K562 (cell line): ENCODE measurements at regions not wholly inside any gene's neighbourhood (a gene's known extent, or its start where the extent isn't known, plus 50 kb on each side); places are given as distances from the start of the nearest gene placed in this dataset.

Experiments used
- BMI1 ChIP-seq: fragments of 150-350 bp; IDR thresholded peaks from 2 replicates; pipeline ENCODE4 v1.6.1; 2014; ENCODE audit warnings: low read length
- EP300 ChIP-seq: IDR thresholded peaks from 2 replicates; pipeline ENCODE4 v1.6.1; 2012; ENCODE audit warnings: low read length, improper control_type of control experiment
- MAFK ChIP-seq: IDR thresholded peaks from 2 replicates; pipeline ENCODE4 v1.6.1; 2011; ENCODE audit warnings: low read length, improper control_type of control experiment
- MTF1 ChIP-seq: fragments of 250-450 bp; sonication (Bioruptor Pico); IDR thresholded peaks from 2 replicates; pipeline ENCODE4 v1.9.0; 2021; ENCODE audit warnings: moderate library complexity, mild to moderate bottlenecking, inconsistent platforms, borderline replicate concordance
- RBM17 ChIP-seq: fragments of 200-400 bp; formaldehyde crosslinking; IDR thresholded peaks from 2 replicates; pipeline ENCODE4 v1.6.1; 2017; ENCODE audit warnings: low read depth, mild to moderate bottlenecking, low read length, borderline replicate concordance
- ZBTB8A ChIP-seq: fragments of 450-650 bp; IDR thresholded peaks from 2 replicates; pipeline ENCODE4 v1.6.1; 2018; ENCODE audit warnings: mild to moderate bottlenecking, moderate library complexity; ENCODE audit not compliant: partially characterized antibody
- ZNF124 ChIP-seq: sonication (generic); formaldehyde crosslinking; IDR thresholded peaks from 2 replicates; pipeline ENCODE4 v1.8.1; 2022; ENCODE audit warnings: missing genetic modification reagents
- ZNF239 ChIP-seq: fragments of 250-450 bp; sonication (Bioruptor Pico); IDR thresholded peaks from 2 replicates; pipeline ENCODE4 v1.4.0; 2020; ENCODE audit warnings: mild to moderate bottlenecking
- ZSCAN32 ChIP-seq: fragments of 450-650 bp; formaldehyde crosslinking; IDR thresholded peaks from 2 replicates; pipeline ENCODE4 v1.4.0; 2020; ENCODE audit warnings: mild to moderate bottlenecking, moderate library complexity
- TF ChIP-seq, protein P1 (sequence below): fragments of 250-450 bp; sonication (Bioruptor Pico); IDR thresholded peaks from 2 replicates; pipeline ENCODE4 v1.4.0; 2020
- TF ChIP-seq, protein P2 (sequence below): fragments of 250-450 bp; sonication (Bioruptor Pico); IDR thresholded peaks from 2 replicates; pipeline ENCODE4 v1.8.0; 2021; ENCODE audit warnings: mild to moderate bottlenecking, moderate library complexity
- TF ChIP-seq, protein P3 (sequence below): fragments of 250-450 bp; sonication (Bioruptor Pico); IDR thresholded peaks from 2 replicates; pipeline ENCODE4 v1.4.0; 2020; ENCODE audit warnings: mild to moderate bottlenecking, moderate library complexity
- TF ChIP-seq, protein P4 (sequence below): fragments of 450-650 bp; IDR thresholded peaks from 2 replicates; pipeline ENCODE4 v1.6.1; 2014; ENCODE audit warnings: low read depth, mild to moderate bottlenecking, moderate library complexity, borderline replicate concordance
- TF ChIP-seq, protein P5 (sequence below): fragments of 250-450 bp; sonication (Bioruptor Pico); IDR thresholded peaks from 2 replicates; pipeline ENCODE4 v1.8.0; 2021; ENCODE audit warnings: moderate library complexity, mild to moderate bottlenecking, inconsistent platforms

DNA sequence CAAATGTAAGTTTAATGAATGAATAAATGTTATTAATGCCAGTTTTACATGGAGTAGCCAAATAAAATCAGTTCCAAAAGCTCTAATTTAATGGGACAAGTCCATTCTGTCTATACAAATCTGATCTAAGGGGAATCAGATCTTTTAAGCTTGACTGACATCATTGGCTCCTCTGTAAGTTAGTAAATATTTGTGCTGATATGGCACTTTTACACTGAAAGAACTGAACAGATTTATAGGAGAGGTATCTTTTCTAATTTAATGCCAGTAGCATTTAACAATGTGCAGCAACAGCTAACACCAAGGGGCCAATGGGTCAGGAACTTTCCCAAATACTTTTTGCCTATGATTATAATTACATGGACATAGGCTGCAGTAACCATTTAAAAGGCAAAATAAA, 832.3 kb downstream of the PCDH17 start (continued):
- TF ChIP-seq, protein P1, sequence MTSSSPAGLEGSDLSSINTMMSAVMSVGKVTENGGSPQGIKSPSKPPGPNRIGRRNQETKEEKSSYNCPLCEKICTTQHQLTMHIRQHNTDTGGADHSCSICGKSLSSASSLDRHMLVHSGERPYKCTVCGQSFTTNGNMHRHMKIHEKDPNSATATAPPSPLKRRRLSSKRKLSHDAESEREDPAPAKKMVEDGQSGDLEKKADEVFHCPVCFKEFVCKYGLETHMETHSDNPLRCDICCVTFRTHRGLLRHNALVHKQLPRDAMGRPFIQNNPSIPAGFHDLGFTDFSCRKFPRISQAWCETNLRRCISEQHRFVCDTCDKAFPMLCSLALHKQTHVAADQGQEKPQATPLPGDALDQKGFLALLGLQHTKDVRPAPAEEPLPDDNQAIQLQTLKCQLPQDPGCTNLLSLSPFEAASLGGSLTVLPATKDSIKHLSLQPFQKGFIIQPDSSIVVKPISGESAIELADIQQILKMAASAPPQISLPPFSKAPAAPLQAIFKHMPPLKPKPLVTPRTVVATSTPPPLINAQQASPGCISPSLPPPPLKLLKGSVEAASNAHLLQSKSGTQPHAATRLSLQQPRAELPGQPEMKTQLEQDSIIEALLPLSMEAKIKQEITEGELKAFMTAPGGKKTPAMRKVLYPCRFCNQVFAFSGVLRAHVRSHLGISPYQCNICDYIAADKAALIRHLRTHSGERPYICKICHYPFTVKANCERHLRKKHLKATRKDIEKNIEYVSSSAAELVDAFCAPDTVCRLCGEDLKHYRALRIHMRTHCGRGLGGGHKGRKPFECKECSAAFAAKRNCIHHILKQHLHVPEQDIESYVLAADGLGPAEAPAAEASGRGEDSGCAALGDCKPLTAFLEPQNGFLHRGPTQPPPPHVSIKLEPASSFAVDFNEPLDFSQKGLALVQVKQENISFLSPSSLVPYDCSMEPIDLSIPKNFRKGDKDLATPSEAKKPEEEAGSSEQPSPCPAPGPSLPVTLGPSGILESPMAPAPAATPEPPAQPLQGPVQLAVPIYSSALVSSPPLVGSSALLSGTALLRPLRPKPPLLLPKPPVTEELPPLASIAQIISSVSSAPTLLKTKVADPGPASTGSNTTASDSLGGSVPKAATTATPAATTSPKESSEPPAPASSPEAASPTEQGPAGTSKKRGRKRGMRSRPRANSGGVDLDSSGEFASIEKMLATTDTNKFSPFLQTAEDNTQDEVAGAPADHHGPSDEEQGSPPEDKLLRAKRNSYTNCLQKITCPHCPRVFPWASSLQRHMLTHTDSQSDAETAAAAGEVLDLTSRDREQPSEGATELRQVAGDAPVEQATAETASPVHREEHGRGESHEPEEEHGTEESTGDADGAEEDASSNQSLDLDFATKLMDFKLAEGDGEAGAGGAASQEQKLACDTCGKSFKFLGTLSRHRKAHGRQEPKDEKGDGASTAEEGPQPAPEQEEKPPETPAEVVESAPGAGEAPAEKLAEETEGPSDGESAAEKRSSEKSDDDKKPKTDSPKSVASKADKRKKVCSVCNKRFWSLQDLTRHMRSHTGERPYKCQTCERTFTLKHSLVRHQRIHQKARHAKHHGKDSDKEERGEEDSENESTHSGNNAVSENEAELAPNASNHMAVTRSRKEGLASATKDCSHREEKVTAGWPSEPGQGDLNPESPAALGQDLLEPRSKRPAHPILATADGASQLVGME (CRISPR knock-in tag): no peak
- TF ChIP-seq EP300 (no peak), ZNF124 (CRISPR knock-in tag) (no peak), ZSCAN32 (CRISPR knock-in tag) (no peak), BMI1 (no peak), ZNF239 (CRISPR knock-in tag) (no peak), ZBTB8A (no peak), MAFK (peak; percentile 77), MTF1 (CRISPR knock-in tag) (no peak), RBM17 (no peak)
- TF ChIP-seq, protein P2, sequence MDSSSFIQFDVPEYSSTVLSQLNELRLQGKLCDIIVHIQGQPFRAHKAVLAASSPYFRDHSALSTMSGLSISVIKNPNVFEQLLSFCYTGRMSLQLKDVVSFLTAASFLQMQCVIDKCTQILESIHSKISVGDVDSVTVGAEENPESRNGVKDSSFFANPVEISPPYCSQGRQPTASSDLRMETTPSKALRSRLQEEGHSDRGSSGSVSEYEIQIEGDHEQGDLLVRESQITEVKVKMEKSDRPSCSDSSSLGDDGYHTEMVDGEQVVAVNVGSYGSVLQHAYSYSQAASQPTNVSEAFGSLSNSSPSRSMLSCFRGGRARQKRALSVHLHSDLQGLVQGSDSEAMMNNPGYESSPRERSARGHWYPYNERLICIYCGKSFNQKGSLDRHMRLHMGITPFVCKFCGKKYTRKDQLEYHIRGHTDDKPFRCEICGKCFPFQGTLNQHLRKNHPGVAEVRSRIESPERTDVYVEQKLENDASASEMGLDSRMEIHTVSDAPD (CRISPR knock-in tag): no peak
- TF ChIP-seq, protein P3, sequence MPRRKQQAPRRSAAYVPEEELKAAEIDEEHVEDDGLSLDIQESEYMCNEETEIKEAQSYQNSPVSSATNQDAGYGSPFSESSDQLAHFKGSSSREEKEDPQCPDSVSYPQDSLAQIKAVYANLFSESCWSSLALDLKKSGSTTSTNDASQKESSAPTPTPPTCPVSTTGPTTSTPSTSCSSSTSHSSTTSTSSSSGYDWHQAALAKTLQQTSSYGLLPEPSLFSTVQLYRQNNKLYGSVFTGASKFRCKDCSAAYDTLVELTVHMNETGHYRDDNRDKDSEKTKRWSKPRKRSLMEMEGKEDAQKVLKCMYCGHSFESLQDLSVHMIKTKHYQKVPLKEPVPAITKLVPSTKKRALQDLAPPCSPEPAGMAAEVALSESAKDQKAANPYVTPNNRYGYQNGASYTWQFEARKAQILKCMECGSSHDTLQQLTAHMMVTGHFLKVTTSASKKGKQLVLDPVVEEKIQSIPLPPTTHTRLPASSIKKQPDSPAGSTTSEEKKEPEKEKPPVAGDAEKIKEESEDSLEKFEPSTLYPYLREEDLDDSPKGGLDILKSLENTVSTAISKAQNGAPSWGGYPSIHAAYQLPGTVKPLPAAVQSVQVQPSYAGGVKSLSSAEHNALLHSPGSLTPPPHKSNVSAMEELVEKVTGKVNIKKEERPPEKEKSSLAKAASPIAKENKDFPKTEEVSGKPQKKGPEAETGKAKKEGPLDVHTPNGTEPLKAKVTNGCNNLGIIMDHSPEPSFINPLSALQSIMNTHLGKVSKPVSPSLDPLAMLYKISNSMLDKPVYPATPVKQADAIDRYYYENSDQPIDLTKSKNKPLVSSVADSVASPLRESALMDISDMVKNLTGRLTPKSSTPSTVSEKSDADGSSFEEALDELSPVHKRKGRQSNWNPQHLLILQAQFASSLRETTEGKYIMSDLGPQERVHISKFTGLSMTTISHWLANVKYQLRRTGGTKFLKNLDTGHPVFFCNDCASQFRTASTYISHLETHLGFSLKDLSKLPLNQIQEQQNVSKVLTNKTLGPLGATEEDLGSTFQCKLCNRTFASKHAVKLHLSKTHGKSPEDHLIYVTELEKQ: no peak
- TF ChIP-seq, protein P4, sequence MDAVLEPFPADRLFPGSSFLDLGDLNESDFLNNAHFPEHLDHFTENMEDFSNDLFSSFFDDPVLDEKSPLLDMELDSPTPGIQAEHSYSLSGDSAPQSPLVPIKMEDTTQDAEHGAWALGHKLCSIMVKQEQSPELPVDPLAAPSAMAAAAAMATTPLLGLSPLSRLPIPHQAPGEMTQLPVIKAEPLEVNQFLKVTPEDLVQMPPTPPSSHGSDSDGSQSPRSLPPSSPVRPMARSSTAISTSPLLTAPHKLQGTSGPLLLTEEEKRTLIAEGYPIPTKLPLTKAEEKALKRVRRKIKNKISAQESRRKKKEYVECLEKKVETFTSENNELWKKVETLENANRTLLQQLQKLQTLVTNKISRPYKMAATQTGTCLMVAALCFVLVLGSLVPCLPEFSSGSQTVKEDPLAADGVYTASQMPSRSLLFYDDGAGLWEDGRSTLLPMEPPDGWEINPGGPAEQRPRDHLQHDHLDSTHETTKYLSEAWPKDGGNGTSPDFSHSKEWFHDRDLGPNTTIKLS: no peak
- TF ChIP-seq, protein P5, sequence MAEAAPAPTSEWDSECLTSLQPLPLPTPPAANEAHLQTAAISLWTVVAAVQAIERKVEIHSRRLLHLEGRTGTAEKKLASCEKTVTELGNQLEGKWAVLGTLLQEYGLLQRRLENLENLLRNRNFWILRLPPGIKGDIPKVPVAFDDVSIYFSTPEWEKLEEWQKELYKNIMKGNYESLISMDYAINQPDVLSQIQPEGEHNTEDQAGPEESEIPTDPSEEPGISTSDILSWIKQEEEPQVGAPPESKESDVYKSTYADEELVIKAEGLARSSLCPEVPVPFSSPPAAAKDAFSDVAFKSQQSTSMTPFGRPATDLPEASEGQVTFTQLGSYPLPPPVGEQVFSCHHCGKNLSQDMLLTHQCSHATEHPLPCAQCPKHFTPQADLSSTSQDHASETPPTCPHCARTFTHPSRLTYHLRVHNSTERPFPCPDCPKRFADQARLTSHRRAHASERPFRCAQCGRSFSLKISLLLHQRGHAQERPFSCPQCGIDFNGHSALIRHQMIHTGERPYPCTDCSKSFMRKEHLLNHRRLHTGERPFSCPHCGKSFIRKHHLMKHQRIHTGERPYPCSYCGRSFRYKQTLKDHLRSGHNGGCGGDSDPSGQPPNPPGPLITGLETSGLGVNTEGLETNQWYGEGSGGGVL: no peak
